ENCODE measurements at regions not wholly inside any gene's neighbourhood (a gene's known extent, or its start where the extent isn't known, plus 50 kb on each side); places are given as distances from the start of the nearest gene placed in this dataset.

GRCh38 chr2:226625946-226626345, 173.7 kb downstream of the IRS1 start:
- TF ChIP-seq CTCF (IDR thresholded peaks at IDR 0.05; ENCODE audit: low read length) (no peak), EZH2 (IDR thresholded peaks at IDR 0.05; ENCODE audit: borderline replicate concordance, low read length) (no peak)

Measured in OCI-LY1 (cell line).